GM12872 (cell line): ENCODE measurements at regions not wholly inside any gene's neighbourhood (a gene's known extent, or its start where the extent isn't known, plus 50 kb on each side); places are given as distances from the start of the nearest gene placed in this dataset.

Experiments
- CTCF ChIP-seq: IDR thresholded peaks from 3 replicates; pipeline ENCODE4 v1.5.1; 2011; ENCODE audit warnings: low read depth, mild to moderate bottlenecking, low read length, moderate library complexity; ENCODE audit not compliant: insufficient read depth

DNA sequence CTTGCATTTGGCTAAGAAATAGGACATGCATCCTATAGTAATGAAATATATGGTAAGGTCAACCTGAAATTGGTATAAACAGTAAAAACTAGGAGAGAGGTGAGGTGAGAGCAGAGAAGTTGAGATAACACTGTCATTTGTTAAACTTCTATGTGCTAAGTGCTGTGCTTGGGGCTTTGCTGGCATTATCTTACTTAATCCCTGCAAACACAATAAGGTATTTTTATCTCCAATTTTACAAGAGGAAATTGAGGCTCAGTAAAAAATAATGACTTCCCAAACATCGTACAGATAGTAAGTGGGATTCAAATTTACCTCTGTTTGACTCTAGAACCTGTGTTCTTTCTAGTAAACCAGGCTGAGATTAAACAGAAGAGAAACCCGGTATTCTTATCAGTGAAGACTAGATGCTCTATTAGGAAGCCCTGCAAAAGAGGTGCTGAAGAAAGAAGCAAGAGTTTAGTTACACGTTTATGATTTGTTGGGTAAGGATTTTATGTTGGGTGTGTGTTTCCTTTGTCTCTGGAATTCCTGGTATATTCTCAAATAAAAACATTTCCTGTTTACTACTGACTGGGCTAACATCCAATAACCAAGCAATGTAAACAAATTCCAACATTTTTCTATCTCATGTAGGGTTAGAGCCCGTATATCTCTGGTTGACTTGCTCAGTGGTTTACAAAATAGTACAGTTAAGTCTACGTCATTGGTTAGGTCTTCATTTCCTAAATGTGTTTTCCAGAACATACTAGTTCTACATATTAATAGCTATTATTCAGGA, 137.3 kb upstream of the FNDC3A start:
- no peak for TF ChIP-seq CTCF

DNA sequence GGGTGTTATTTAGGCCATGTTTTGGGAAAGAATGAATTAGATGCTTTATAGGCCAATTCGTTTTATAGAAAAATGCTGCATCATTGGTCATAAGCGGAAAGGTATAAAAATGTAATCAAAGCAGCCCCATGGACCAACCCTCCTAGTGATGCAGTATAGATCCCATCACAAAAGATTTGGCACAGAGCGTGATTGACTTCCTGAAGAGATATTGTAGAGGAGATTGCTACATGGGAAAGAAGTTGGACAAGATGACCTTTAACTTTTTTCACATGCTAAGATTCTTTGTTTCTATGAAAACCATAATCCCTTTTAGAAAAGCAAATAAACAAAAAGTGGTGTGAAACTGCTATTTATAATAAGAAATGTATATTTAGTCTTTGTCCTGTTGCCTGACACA, 136.5 kb upstream of the FNDC3A start:
- TF ChIP-seq CTCF = no peak

DNA sequence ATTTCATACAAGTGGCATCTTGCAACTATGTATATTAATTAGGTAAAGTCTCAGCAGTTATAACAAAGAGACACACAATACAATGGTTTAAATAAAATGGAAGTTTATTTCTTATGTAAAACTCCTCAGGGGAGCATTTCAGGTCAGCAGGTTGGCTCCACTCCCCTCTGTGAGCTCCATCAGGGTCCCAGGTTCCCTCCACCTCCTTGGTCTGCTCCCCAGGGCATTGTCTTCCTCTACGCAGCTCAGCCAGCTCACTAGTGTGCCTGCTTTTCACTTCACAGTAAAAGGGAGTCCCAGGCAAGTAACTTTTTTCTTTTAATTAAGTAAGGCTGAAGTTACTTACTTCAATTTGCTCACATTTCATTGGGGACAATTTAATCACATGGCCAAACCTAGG, 135.3 kb upstream of the FNDC3A start:
- no peak for TF ChIP-seq CTCF

- no peak for TF ChIP-seq CTCF
Measured at GRCh38 chr13:48842316-48842715, 133.4 kb upstream of the FNDC3A start.

GRCh38 chr13:48843630-48844380, 131.9 kb upstream of the FNDC3A start:
- no peak for TF ChIP-seq CTCF

DNA sequence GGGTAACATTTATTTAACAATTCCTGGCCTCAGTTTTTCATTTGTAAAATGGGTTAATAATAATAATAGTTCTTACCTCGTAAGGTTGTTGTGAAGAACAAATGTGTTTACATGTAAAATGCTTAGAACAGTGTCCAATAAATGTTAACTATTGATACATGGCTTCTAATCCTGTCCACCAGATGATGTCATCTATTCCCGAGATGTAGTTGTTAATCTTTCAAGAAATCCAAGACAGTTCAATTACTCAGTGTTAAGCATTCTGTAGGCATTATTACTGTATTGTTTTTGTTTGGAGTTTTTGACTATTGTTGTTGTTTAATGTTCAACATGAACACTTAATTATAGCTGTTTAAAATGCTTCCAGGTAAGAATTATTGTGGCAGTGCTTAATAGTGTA, 131.0 kb upstream of the FNDC3A start:
- TF ChIP-seq CTCF = no peak

- TF ChIP-seq CTCF = no peak
Measured at GRCh38 chr13:48849515-48849914, 126.2 kb upstream of the FNDC3A start.
